Brain microvascular endothelial cell (primary cell): ENCODE measurements at regions not wholly inside any gene's neighbourhood (a gene's known extent, or its start where the extent isn't known, plus 50 kb on each side); places are given as distances from the start of the nearest gene placed in this dataset.

Source experiments
- DNase-seq: peaks from one replicate; pipeline ENCODE4 v3.0.0-alpha.2; 2020
- H3K27ac ChIP-seq: fragments of 250-450 bp; sonication (Bioruptor Pico); 2 replicates; pipeline ENCODE4 v1.5.1; 2020; ENCODE audit warnings: mild to moderate bottlenecking, moderate library complexity
- H3K27me3 ChIP-seq: fragments of 250-450 bp; sonication (Bioruptor Pico); replicated peaks from 2 replicates; pipeline ENCODE4 v1.5.1; 2020; ENCODE audit warnings: mild to moderate bottlenecking
- H3K36me3 ChIP-seq: fragments of 250-450 bp; sonication (Bioruptor Pico); replicated peaks from 2 replicates; pipeline ENCODE4 v1.5.1; 2020; ENCODE audit warnings: mild to moderate bottlenecking
- H3K4me3 ChIP-seq: 2 replicates; pipeline ENCODE4 v1.5.1; 2011; ENCODE audit warnings: low read depth, mild to moderate bottlenecking, control low read depth, low read length, moderate library complexity
- CTCF ChIP-seq: IDR thresholded peaks from 2 replicates; pipeline ENCODE4 v1.5.1; 2011; ENCODE audit warnings: low read depth, mild to moderate bottlenecking, moderate library complexity, low read length, control low read depth, inconsistent platforms; ENCODE audit errors: missing control alignments
- in situ Hi-C: cut with HindIII; loops from 2 replicates; pipeline ENCODE4 v1.10.0; 2017; ENCODE audit warnings: low sequenced_read_pairs, low pct_ligation_motif_present

- no peaks in the 10 kb centered on the region for H3K27me3 ChIP-seq
- DNase-seq = no peak
- in situ Hi-C loops = no loop called here
- H3K27ac ChIP-seq = no peak overlapping the region
- no peak for TF ChIP-seq CTCF
- H3K36me3 ChIP-seq = no peaks in the 10 kb centered on the region
- no peak overlapping the region for H3K4me3 ChIP-seq
Measured at GRCh38 chr13:48154671-48155070, 59.8 kb upstream of the MED4 start.

DNA sequence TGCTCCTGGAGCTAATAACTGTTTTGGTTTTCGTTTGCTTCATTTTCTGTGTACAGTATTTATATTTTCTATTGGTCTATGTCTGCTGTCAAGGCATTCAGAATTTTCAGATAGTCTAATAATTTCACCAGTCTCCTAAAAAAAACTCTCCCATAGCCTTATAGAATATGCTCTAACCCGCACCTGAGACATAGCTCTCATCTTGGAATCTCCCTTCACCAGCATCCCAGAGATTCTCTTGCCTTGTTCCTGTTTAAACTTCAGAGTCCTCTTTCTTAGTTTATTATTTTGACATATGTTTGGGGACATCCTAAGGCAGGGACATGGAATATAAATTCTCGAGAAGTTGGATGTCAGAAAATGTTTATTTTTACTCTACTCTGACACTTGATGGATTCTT lies 58.3 kb upstream of the MED4 start:
- no peak for TF ChIP-seq CTCF
- in situ Hi-C loops = no loop called here
- Histone ChIP-seq H3K4me3 (no peak overlapping the region), H3K27me3 (no peaks in the 10 kb centered on the region), H3K36me3 (no peaks in the 10 kb centered on the region), H3K27ac (no peak overlapping the region)
- no peak for DNase-seq

- no peak for TF ChIP-seq CTCF
- H3K36me3 ChIP-seq = no peaks in the 10 kb centered on the region
- DNase-seq = no peak
- no peak overlapping the region for H3K4me3 ChIP-seq
- in situ Hi-C loops = no loop called here
- no peaks in the 10 kb centered on the region for H3K27me3 ChIP-seq
- no peak overlapping the region for H3K27ac ChIP-seq
Measured at GRCh38 chr13:48151363-48152161, 56.7 kb upstream of the MED4 start.

DNA sequence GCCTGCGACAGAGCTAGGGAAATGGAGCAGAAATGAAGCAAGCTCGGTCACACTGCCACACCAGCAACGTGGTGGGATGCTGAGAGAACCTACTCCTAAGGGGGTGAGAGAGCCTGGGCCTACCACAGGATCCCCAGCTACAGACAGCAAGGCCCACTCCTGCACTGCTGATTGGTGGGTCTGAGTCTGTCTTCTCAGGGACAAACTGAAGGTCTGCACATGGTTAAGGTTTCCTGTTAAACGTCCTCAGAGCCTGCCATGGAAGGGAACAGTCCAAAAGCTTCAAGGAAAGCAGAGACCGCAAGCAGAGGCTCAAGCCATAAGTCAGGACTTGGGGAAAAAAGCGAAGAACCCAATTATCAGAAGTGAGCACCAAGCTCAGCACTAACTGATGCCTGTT lies 53.5 kb upstream of the MED4 start:
- DNase-seq = no peak
- TF ChIP-seq CTCF = no peak
- no peaks in the 10 kb centered on the region for H3K27me3 ChIP-seq
- H3K4me3 ChIP-seq = no peak overlapping the region
- no peak overlapping the region for H3K27ac ChIP-seq
- no peaks in the 10 kb centered on the region for H3K36me3 ChIP-seq
- in situ Hi-C loops = no loop called here

GRCh38 chr13:48146636-48147035 lies 51.7 kb upstream of the MED4 start:
- TF ChIP-seq CTCF = no peak
- in situ Hi-C loops = no loop called here
- DNase-seq = no peak
- no peak overlapping the region for H3K4me3 ChIP-seq
- no peaks in the 10 kb centered on the region for H3K27me3 ChIP-seq
- H3K36me3 ChIP-seq = no peaks in the 10 kb centered on the region
- no peak overlapping the region for H3K27ac ChIP-seq

GRCh38 chr13:48146122-48146521 lies 51.2 kb upstream of the MED4 start:
- Histone ChIP-seq H3K27me3 (no peaks in the 10 kb centered on the region), H3K4me3 (no peak overlapping the region), H3K36me3 (no peaks in the 10 kb centered on the region), H3K27ac (no peak overlapping the region)
- in situ Hi-C loops = no loop called here
- DNase-seq = no peak
- TF ChIP-seq CTCF = no peak
